GM12892 (cell line): ENCODE measurements at regions not wholly inside any gene's neighbourhood (a gene's known extent, or its start where the extent isn't known, plus 50 kb on each side); places are given as distances from the start of the nearest gene placed in this dataset.

ENCODE experiments used
- POLR2A ChIP-seq: IDR thresholded peaks from 2 replicates; pipeline ENCODE4 v1.6.1; 2011; ENCODE audit warnings: low read depth, low read length, control low read depth
- POLR2AphosphoS5 ChIP-seq: IDR thresholded peaks from 2 replicates; pipeline ENCODE4 v1.6.1; 2011; ENCODE audit warnings: low read depth, low read length, control low read depth
- TAF1 ChIP-seq: IDR thresholded peaks from 2 replicates; pipeline ENCODE4 v1.6.1; 2011; ENCODE audit warnings: low read depth, mild to moderate bottlenecking, control low read depth, low read length, borderline replicate concordance

GRCh38 chr2:21223618-21224017, 99.8 kb downstream of the TDRD15 start:
- TF ChIP-seq POLR2A, result no peak
- TF ChIP-seq TAF1, result no peak
- TF ChIP-seq POLR2AphosphoS5, result no peak
